DMS53 treated with DMSO at 0.1 percent for 48 hours (cell line): ENCODE measurements at regions not wholly inside any gene's neighbourhood (a gene's known extent, or its start where the extent isn't known, plus 50 kb on each side); places are given as distances from the start of the nearest gene placed in this dataset.

ENCODE experiments used
- DNase-seq: peaks from one replicate; lab custom pipeline; 2025; ENCODE audit not compliant: unreplicated experiment; lab: John Stamatoyannopoulos, UW

GRCh38 chr5:67432606-67433005 lies 236.0 kb upstream of the CD180 start:
- no peak for DNase-seq

DNA sequence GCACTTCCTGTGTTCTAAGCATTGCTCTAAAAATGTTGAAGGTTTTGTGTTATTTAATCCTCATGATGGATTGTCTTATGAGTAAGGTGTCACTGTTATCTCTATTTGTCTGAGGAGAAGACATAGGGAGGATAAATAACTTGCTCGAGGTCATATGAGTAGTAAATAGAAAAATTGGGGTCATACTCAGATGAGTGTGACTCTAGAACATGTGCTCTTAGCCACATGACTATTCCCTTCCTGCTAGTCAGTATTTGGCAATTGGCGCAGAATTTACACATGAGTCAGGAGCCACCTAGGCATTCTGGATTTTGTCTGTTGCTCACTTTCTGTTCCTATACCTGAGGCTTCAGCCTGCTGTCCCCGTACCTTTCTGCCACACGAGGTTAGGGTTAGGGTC lies 234.6 kb upstream of the CD180 start:
- no peak for DNase-seq

- no peak for DNase-seq
These were observed 231.3 kb upstream of the CD180 start for GRCh38 chr5:67427850-67428298.

DNA sequence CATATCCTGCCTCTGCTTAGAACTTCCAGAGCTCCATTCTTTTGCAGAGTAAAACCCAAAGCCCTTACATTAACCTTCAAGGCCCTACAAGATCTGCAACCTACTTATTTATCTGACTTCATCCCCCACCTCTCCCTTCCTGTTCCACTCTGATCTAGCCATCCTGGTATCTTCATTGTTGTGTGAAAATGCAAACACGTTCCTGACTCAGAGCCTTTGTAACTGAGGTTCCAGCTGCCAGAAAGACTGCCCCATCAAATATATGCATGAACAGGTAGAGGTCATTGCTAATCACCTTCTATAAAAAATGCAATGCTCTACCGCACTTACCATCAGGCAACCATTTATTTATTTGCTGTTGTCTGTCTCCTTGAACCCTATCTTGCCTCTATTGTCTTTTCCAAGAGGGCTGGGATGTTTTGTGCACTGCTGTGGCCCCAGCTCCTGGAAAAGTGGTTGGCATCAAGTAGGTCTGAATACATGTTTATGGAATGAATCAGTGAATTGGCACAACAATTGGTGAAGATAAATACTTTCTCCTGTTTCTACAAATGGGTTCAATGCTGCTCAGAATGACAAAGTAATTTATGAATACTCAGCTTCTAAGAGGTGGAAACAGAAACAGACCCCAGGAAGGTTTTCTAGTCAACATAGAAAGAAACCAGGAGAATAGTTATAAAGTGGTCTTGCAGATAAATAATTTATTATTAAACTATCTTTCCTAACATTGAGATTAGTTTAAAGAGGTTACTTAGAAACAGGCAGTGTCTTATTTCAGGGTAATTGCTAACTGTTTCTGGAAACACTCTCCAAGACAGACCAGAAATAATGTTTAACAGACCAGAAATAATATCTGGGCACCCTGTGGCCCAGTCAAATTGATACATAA lies 230.6 kb upstream of the CD180 start:
- DNase-seq: peak; percentile 28

- DNase-seq: no peak
These were observed 228.9 kb upstream of the CD180 start for GRCh38 chr5:67425514-67425913.

GRCh38 chr5:67417839-67418238 lies 221.2 kb upstream of the CD180 start:
- no peak for DNase-seq

GRCh38 chr5:67416986-67417385 lies 220.4 kb upstream of the CD180 start:
- DNase-seq: no peak

DNA sequence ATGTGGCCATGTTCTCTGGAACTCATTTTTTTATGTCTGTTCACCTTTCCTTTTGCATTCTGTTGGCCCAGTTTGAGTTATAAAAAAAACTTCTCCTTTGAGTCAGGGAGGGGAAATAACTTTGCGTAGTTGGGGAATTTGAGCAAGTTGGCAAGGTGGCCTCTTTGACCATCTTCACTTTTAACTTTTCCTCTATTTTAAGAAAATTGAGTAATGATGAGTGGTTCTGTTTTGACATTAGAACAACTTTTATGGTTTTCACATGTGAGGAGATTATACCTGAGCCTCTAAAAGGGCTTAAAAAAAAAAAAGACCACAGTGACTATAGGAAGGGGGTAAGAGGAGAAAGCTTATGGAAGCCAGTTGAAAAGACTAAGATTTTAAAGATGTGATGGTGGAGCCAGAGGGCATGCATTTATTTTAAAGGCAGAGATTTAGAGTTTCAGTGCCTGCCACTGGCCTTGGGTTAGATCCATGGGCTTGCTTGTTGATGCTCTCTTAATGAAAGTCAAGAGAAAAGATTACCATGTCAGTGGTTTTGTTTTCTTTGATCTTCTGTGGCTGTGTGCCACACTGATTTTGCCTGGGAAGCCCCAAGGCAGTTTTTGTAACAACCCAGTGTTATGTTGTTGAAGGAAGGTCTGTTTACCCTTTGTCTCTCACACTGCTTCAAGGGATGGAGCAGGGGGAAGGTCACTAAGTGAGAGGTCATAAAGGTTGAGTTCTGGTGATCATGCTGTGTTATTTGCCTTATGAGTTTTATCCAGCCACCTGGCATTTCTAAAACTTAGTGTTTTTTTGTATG lies 219.7 kb upstream of the CD180 start:
- DNase-seq: no peak

DNA sequence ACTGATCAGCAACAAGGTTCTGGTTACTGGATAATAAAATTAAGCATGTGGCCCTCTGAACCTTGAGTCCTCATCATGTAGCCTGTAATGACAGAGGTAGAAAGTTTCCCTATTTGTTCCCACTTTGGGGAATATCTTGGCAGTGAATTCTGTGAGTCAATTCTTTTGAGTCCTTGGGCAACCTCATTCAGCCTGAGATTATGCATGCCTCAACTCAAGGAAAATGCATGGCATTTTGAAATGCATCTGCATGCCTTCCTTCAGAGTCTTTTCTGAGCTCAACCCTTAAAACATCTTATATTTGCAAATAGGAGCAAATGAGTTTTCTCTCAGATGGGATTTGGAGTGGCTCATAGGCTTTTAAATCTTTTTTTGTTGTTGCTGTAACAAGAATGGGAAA lies 218.1 kb upstream of the CD180 start:
- no peak for DNase-seq

- DNase-seq: no peak
These were observed 217.1 kb upstream of the CD180 start for GRCh38 chr5:67413721-67414120.

DNA sequence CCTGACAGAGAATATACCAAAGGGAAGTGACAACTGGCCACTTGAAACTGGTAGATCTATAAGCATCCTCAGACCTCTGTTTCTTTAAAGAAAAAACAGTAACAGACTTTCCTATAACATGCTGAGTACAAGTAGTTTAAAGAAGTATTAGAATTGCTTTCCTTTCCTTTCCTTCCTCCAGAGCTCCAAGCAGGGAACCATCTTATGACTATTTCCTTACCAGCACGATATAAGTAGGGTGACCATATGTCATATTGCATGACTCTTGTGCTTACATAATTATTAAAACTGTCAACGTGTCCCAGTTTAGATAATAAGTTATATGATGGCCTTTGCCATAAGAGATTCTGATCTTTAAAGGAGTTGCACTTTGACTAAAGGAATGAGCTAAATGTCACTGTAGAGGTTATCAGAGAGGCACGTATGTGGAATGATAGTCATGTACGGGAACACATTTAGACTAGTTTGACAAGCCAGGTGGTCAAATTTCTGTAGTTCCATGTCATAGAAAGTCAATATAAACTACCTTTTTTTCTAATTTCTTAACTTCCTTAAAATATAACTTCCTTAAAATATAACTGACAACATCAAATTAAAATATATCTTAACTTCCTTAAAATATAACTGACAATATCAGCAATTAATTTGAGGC lies 212.7 kb upstream of the CD180 start:
- no peak for DNase-seq

DNA sequence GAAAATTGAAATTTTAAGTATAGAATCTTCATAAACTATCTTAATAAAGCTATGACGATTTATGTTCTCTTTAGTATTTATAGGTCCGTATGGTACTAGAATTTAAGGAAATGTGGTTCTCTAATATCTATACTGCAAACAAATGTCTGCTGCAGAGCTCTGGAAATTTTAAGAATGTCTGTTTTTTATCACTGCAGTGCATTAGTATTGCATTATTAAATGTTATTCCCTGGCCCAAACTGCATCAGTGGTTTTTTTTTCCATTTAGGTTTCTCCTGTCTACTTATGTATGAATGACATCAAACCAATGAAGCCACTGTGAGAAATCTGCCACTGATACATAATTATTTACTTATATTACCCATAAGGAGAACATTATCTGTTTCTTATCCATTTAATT lies 211.4 kb upstream of the CD180 start:
- DNase-seq: no peak

GRCh38 chr5:67405755-67406154 lies 209.2 kb upstream of the CD180 start:
- DNase-seq: no peak

- DNase-seq: no peak
These were observed 208.4 kb upstream of the CD180 start for GRCh38 chr5:67405101-67405364.

- peak; percentile 56 for DNase-seq
These were observed 207.9 kb upstream of the CD180 start for GRCh38 chr5:67404256-67405100.

GRCh38 chr5:67402526-67402925 lies 205.9 kb upstream of the CD180 start:
- DNase-seq: no peak

DNA sequence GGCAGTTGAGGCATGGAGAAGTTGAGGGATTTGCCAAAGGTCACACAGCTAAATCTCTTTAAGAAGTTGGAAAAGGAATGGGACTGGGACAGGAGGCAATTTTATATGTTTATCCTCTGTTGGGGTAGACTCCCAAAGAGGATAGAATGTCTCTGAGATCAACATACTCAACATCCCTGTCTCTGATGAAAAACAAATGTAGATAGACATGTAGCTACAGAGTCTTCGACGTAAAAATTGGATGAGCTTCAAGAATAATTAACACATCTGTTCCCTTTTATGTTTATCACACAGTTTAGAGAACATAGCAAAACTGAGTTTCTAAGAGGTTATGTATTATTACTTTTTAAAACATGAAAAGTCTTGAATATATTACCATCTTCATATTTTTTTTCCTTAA lies 204.6 kb upstream of the CD180 start:
- DNase-seq: no peak

DNA sequence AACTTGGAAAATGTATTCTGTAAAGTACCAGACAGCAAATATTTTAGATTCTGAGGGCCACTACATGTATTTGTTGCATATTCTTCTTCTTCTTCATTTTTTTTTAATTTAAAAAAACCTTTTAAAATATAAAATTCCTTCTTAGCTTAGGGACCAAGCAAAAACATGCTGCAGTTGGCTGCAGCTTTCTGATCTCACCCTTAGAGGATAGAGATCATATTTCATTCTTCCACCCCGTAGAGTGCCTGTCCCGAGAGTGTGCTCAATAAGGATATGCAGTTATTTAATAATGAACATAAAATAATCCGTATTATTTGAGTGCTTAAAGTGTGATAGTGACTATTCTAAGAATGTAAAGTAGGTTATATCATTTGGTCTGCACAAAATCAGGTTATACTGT lies 204.2 kb upstream of the CD180 start:
- DNase-seq: no peak

- DNase-seq: no peak
These were observed 199.3 kb upstream of the CD180 start for GRCh38 chr5:67395790-67396418.

DNA sequence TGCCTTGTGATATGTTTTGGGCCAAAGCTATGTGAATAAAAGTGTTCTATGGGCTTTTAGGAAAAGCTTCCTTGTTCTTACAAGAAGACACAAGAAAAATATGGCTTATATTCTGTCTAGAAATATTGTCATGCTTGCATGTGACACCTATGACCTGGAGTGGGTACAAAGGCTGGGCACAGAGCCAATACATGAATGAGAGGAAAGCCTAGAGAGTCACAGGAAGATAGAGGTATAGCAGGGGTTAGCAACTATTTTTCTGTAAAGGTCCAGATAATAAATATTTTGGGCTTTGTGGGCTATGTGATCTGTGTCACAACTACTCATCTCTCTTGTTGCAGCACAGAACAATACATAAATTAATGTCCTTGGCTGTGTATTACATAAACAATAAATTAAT lies 196.6 kb upstream of the CD180 start:
- peak; percentile 13 for DNase-seq

- no peak for DNase-seq
These were observed 194.3 kb upstream of the CD180 start for GRCh38 chr5:67390935-67391334.
